Mesodermal cell (in vitro differentiated cells): ENCODE measurements at regions not wholly inside any gene's neighbourhood (a gene's known extent, or its start where the extent isn't known, plus 50 kb on each side); places are given as distances from the start of the nearest gene placed in this dataset.

Source experiments
- H3K27ac ChIP-seq: 2 replicates; pipeline ENCODE4 v1.7.0; 2013; ENCODE audit warnings: mild to moderate bottlenecking, low read depth, low read length, moderate library complexity; ENCODE audit not compliant: severe bottlenecking
- H3K36me3 ChIP-seq: 2 replicates; pipeline ENCODE4 v1.7.1; 2013; ENCODE audit warnings: mild to moderate bottlenecking, low read length, moderate library complexity; ENCODE audit not compliant: control insufficient read depth, insufficient read depth
- H3K4me1 ChIP-seq: one replicate; pipeline ENCODE4 v1.7.1; 2013; ENCODE audit warnings: mild to moderate bottlenecking, low read length; ENCODE audit not compliant: insufficient read depth, control insufficient read depth, poor library complexity, severe bottlenecking
- H3K4me3 ChIP-seq: 2 replicates; pipeline ENCODE4 v1.7.0; 2013; ENCODE audit warnings: low read length, control low read depth, mild to moderate bottlenecking; ENCODE audit not compliant: insufficient read depth, poor library complexity, severe bottlenecking; ENCODE audit errors: extremely low read depth
- H3K9me3 ChIP-seq: 2 replicates; pipeline ENCODE4 v1.7.1; 2013; ENCODE audit warnings: mild to moderate bottlenecking, low read length, moderate library complexity; ENCODE audit not compliant: control insufficient read depth
- WGBS, 2 experiments: methylation state at CpG; one replicate each; pipeline ENCODE4 v1.1.5; 2013; ENCODE audit warnings: missing lambda C conversion rate in 2 of 2; ENCODE audit not compliant: insufficient coverage in 2 of 2; 5-methylcytosine and 5-hydroxymethylcytosine counted together

DNA sequence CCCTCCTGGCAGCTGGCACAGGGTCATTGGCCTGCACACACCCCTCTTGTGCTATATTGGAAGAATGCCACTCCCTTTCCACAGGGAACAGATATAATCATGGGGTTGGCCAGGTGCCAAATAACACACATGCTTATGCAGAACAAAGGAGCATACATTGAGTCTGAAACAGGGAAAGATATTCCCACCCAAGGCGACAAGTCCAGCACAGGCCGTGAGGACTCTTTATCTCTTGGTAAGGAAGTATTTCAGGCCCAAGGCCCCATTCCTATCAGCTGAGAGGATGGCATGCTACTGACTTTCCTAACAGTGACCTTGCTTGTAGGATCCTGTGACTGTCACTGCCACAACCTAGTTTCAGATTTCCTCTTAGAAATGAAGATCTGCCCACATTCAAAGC, 59.0 kb upstream of the STXBP6 start:
- Histone ChIP-seq H3K4me3 (no peak overlapping the region), H3K4me1 (peaks cover 14% of the 10 kb centered on the region), H3K9me3 (no peaks in the 10 kb centered on the region), H3K36me3 (no peaks in the 10 kb centered on the region), H3K27ac (no peak overlapping the region)
- 88 to 94% methylated on average over 2 of the region's 2 CpGs for WGBS, 2 experiments

DNA sequence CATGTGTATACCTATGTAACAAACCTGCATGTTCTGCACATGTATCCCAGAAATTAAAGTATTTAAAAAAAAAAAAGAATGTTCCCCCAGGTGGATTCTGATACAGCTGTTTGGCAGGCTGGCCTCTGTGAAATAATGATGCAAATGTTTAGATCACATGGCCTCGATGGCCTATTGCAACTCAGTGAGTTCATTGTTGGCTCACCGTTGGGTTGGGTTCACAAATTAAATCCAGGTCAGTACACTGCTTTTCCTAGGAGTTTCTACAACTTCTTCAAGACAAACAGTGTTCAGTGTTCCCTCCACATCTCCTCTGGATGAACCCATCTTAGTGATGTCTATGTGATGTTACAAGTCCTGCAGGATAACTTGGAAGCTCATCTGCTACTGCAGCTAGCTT, 58.3 kb upstream of the STXBP6 start:
- Histone ChIP-seq H3K36me3 (no peaks in the 10 kb centered on the region), H3K27ac (no peak overlapping the region), H3K4me1 (peaks cover 14% of the 10 kb centered on the region), H3K9me3 (no peaks in the 10 kb centered on the region), H3K4me3 (no peak overlapping the region)
- WGBS, 2 experiments: 76 to 100% methylated on average over 2 of the region's 2 CpGs

DNA sequence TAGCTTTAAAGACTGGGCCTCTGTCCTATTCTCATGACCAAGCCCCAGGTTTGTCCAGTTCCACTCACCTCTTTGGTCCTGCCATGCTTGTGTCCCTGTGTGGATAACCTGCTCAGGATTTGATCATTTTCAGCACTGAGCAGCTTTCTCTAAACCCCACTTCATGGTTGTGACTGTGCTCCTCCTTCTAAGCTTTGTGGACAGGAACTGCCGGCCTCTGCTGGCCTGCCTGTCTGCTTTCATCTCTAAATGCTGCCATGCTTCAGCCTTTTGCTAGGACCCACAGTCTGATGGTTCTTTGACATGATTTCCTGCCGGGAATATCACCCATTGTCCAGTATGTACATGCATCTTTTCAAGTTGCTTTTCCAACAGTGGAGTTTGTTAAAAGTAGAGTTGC, 53.9 kb upstream of the STXBP6 start:
- H3K9me3 ChIP-seq: no peaks in the 10 kb centered on the region
- peaks cover 1% of the 10 kb centered on the region for H3K4me1 ChIP-seq
- H3K4me3 ChIP-seq: no peak overlapping the region
- WGBS, 2 experiments: 75 to 82% methylated on average over 1 of the region's 2 CpGs
- H3K36me3 ChIP-seq: no peaks in the 10 kb centered on the region
- no peak overlapping the region for H3K27ac ChIP-seq

DNA sequence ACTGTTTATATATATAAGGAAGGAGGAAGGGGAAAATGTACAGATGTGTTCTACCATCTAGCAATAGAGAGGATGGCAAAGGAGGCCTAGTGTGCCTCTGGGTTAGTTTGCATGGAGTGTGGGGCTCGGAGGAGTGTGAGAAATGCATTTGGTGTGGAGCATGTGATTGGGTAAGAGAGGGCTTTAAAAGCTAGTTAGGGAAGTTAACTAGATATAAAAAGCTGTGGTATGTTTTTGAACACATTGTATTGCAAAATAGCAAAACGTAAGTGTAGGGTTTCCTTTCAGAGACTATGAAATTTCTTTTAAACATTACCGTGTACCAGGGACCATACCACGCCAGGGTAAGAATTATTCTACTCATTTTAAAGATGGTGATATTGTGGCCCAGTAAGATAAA, 53.3 kb upstream of the STXBP6 start:
- Histone ChIP-seq H3K4me1 (no peaks in the 10 kb centered on the region), H3K9me3 (no peaks in the 10 kb centered on the region), H3K36me3 (no peaks in the 10 kb centered on the region), H3K4me3 (no peak overlapping the region), H3K27ac (no peak overlapping the region)
- WGBS, 2 experiments: 90 to 91% methylated on average over 1 to 2 of the region's 4 CpGs

DNA sequence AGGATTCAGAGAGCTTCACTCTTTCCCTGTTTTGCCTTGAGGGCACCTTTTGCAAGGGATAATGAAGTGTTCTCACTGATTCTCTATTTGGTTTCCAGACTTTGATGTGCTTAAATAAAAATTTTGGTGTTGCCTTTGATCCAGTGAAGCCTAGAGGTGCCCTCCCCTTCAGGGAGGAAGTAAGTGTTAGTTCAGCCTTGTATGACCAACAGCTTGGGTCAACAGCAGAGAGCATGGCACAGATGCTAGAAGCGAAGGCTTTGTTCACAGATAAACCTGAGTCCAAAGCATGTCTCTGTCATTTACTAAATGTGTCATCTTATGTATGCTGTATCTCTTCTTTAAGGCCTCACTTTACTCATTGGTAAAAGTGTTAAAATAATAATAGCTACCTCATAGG, 52.8 kb upstream of the STXBP6 start:
- 80 to 100% methylated on average over 1 of the region's 1 CpG for WGBS, 2 experiments
- no peaks in the 10 kb centered on the region for H3K4me1 ChIP-seq
- H3K9me3 ChIP-seq: no peaks in the 10 kb centered on the region
- H3K36me3 ChIP-seq: no peaks in the 10 kb centered on the region
- H3K4me3 ChIP-seq: no peak overlapping the region
- no peak overlapping the region for H3K27ac ChIP-seq

DNA sequence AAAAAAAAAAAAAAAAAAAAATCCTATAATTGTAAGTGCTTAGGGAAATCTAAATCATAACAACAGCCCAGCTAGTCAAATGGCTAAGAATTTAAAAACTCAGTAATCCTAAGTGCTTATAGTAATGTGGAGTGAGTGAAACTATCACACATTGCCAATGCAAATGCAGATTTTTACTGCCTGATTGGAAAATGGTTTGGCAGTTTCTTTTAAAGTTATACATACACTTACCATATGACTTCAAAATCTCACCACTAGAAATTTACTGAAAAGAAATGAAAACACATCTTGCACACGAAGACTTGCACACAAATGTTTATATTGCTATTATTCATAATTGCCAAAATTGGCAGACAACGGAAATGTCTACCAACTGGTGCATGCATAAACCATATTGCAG, 51.3 kb upstream of the STXBP6 start:
- no peak overlapping the region for H3K4me3 ChIP-seq
- H3K36me3 ChIP-seq: no peaks in the 10 kb centered on the region
- no peaks in the 10 kb centered on the region for H3K9me3 ChIP-seq
- H3K27ac ChIP-seq: no peak overlapping the region
- no peaks in the 10 kb centered on the region for H3K4me1 ChIP-seq
- WGBS, 2 experiments: 0% methylated on average over 1 of the region's 2 CpGs
